ENCODE measurements at regions not wholly inside any gene's neighbourhood (a gene's known extent, or its start where the extent isn't known, plus 50 kb on each side); places are given as distances from the start of the nearest gene placed in this dataset.

DNA sequence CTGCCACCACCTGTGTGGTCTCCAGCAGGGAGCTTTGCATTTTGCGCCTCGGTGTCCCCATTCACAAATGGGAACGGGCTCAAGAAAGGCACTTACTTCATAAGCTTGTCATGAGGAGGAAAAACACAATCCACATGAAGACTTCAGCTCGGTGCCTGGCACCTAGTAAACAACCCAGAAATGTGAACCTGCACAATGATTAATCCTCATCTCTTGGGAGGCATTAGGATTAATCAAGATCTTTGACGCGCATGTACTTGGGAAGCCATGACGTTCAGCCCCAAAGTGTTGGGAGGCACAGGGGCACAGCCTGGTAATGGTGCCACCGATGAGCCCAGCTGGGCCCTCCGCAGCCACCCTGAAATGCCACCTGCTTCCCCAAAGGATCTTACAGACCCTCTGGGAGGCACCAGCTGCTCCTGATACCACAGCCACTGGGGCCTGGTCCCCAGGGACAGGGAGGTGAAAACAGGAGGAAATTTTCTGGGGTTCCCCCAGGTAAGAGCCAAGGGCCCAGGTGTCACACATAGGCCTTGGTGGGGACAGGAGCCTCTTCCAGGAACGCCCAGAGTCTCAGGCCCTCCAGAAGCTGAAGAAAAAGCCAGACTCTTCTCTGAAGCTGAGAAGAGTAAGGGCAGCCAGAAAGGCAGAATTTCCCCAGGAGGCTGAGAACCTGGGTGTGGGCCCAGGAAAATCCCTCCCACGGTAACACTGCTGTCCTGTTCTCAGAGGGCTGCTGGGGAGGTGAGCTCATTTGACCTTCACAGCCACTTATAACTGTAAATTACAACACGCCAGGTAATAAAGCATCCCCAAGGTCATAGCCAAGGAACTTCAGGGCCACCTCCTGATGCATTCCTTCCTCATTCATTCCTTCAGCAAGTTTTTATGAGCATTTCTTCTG is 507.5 kb downstream of the SHQ1 start:
- Mint-ChIP-seq H3K27ac (no peak overlapping the region), H3K9me3 (no peaks in the 10 kb centered on the region), H3K27me3 (ENCODE audit: insufficient read depth) (no peaks in the 10 kb centered on the region), H3K4me1 (no peaks in the 10 kb centered on the region), H3K4me3 (no peak overlapping the region), H3K36me3 (ENCODE audit: low read depth) (no peaks in the 10 kb centered on the region)
- no peak overlapping the region for H3K4me3 ChIP-seq (ENCODE audit: low read length)
- H3K9ac ChIP-seq (ENCODE audit: extremely low read depth, low read length, poor library complexity, severe bottlenecking) = no peak overlapping the region
- H3K27me3 ChIP-seq (ENCODE audit: control insufficient read depth, insufficient read depth, low read length, poor library complexity, severe bottlenecking) = peaks cover 6% of the 10 kb centered on the region
- 92% methylated on average over 9 to 12 of the region's 12 CpGs for WGBS, 2 experiments (ENCODE audit: insufficient coverage in 1 of 2, insufficient read length in 1 of 2)
- TF ChIP-seq, protein P1, sequence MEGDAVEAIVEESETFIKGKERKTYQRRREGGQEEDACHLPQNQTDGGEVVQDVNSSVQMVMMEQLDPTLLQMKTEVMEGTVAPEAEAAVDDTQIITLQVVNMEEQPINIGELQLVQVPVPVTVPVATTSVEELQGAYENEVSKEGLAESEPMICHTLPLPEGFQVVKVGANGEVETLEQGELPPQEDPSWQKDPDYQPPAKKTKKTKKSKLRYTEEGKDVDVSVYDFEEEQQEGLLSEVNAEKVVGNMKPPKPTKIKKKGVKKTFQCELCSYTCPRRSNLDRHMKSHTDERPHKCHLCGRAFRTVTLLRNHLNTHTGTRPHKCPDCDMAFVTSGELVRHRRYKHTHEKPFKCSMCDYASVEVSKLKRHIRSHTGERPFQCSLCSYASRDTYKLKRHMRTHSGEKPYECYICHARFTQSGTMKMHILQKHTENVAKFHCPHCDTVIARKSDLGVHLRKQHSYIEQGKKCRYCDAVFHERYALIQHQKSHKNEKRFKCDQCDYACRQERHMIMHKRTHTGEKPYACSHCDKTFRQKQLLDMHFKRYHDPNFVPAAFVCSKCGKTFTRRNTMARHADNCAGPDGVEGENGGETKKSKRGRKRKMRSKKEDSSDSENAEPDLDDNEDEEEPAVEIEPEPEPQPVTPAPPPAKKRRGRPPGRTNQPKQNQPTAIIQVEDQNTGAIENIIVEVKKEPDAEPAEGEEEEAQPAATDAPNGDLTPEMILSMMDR (conservative IDR thresholded peaks at IDR 0.05) = no peak
- H3K4me1 ChIP-seq (ENCODE audit: control insufficient read depth, insufficient read depth, low read length) = peaks cover 4% of the 10 kb centered on the region
- no peak overlapping the region for H3K27ac ChIP-seq (ENCODE audit: low read depth, low read length)
- no peak for DNase-seq
- no peaks in the 10 kb centered on the region for H3K36me3 ChIP-seq (ENCODE audit: control insufficient read depth, insufficient read depth, low read length)
- no peaks in the 10 kb centered on the region for H3K9me3 ChIP-seq (ENCODE audit: control insufficient read depth, low read length)

DNA sequence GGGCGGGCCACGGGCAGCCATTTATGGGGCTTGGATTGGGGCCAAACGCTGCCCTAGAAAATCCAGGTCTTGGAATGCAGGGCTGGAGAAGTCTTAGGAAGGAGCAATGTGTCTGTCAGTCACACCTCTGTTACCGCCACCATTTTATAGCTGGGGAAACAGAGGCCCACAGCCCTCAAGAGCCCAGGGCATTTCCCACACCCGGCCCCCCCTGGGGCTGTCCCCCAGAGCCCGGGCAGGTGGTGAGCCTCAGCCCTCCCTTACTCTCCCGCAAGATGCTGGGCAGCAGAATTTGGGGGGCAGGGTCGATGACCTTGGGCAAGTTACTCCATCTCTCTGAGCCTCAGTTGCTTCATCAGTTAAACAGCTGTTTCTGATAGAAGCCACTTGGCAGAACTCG is 508.2 kb downstream of the SHQ1 start:
- WGBS, 2 experiments (ENCODE audit: insufficient coverage in 1 of 2, insufficient read length in 1 of 2) = 90 to 96% methylated on average over 4 to 9 of the region's 9 CpGs
- H3K4me1 Mint-ChIP-seq = no peaks in the 10 kb centered on the region
- Histone ChIP-seq H3K4me1 (ENCODE audit: control insufficient read depth, insufficient read depth, low read length) (peaks cover 9% of the 10 kb centered on the region), H3K27me3 (ENCODE audit: control insufficient read depth, insufficient read depth, low read length, poor library complexity, severe bottlenecking) (peaks cover 6% of the 10 kb centered on the region), H3K9ac (ENCODE audit: extremely low read depth, low read length, poor library complexity, severe bottlenecking) (no peak overlapping the region), H3K36me3 (ENCODE audit: control insufficient read depth, insufficient read depth, low read length) (no peaks in the 10 kb centered on the region), H3K9me3 (ENCODE audit: control insufficient read depth, low read length) (no peaks in the 10 kb centered on the region), H3K4me3 (ENCODE audit: low read length) (no peak overlapping the region), H3K27ac (ENCODE audit: low read depth, low read length) (no peak overlapping the region)
- no peaks in the 10 kb centered on the region for H3K9me3 Mint-ChIP-seq
- no peaks in the 10 kb centered on the region for H3K27me3 Mint-ChIP-seq (ENCODE audit: insufficient read depth)
- H3K4me3 Mint-ChIP-seq = no peak overlapping the region
- no peak for DNase-seq
- no peaks in the 10 kb centered on the region for H3K36me3 Mint-ChIP-seq (ENCODE audit: low read depth)
- no peak overlapping the region for H3K27ac Mint-ChIP-seq
- TF ChIP-seq, protein P1 (conservative IDR thresholded peaks at IDR 0.05) = no peak

DNA sequence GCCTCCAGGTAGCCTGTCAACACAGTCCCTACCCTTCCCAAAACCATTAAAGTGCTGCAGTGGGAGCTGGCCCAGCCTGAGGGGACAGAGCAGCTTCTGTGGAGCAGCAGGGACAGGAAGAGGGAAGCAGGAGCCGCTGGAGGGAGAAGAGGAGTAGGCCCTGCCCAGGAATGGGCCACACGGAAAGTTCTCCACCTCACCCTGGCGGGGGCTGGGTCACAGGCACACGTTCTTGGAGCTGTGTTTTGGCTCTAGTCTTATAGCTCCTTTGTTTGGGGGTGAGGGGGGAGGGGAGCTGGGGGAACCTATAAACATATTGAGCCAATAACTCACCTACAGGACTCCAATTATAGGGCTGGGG is 508.6 kb downstream of the SHQ1 start:
- 60 to 75% methylated on average over 1 to 4 of the region's 4 CpGs for WGBS, 2 experiments (ENCODE audit: insufficient coverage in 1 of 2, insufficient read length in 1 of 2)
- Mint-ChIP-seq H3K27ac (no peak overlapping the region), H3K4me3 (no peak overlapping the region), H3K36me3 (ENCODE audit: low read depth) (no peaks in the 10 kb centered on the region), H3K4me1 (no peaks in the 10 kb centered on the region), H3K27me3 (ENCODE audit: insufficient read depth) (no peaks in the 10 kb centered on the region), H3K9me3 (no peaks in the 10 kb centered on the region)
- peaks cover 10% of the 10 kb centered on the region for H3K4me1 ChIP-seq (ENCODE audit: control insufficient read depth, insufficient read depth, low read length)
- no peaks in the 10 kb centered on the region for H3K36me3 ChIP-seq (ENCODE audit: control insufficient read depth, insufficient read depth, low read length)
- H3K9ac ChIP-seq (ENCODE audit: extremely low read depth, low read length, poor library complexity, severe bottlenecking) = no peak overlapping the region
- TF ChIP-seq, protein P1 (conservative IDR thresholded peaks at IDR 0.05) = no peak
- no peak for DNase-seq
- H3K9me3 ChIP-seq (ENCODE audit: control insufficient read depth, low read length) = no peaks in the 10 kb centered on the region
- no peak overlapping the region for H3K27ac ChIP-seq (ENCODE audit: low read depth, low read length)
- H3K4me3 ChIP-seq (ENCODE audit: low read length) = no peak overlapping the region
- peaks cover 6% of the 10 kb centered on the region for H3K27me3 ChIP-seq (ENCODE audit: control insufficient read depth, insufficient read depth, low read length, poor library complexity, severe bottlenecking)
